H9 (cell line): ENCODE measurements at regions not wholly inside any gene's neighbourhood (a gene's known extent, or its start where the extent isn't known, plus 50 kb on each side); places are given as distances from the start of the nearest gene placed in this dataset.

Experiments
- DNase-seq: peaks from one replicate; pipeline ENCODE4 v3.0.0-alpha.2; 2017
- H2AFZ ChIP-seq: one replicate; pipeline ENCODE4 v1.6.1; 2013; ENCODE audit warnings: mild to moderate bottlenecking, low read length, control low read depth, moderate library complexity
- H2AK5ac ChIP-seq: 2 replicates; pipeline ENCODE4 v1.6.1; 2013; ENCODE audit warnings: low read length, control low read depth, mixed read lengths; ENCODE audit not compliant: insufficient read length
- H2BK120ac ChIP-seq: one replicate; pipeline ENCODE4 v1.6.1; 2013; ENCODE audit warnings: low read depth, mild to moderate bottlenecking, low read length, control low read depth, inconsistent platforms; ENCODE audit not compliant: poor library complexity, severe bottlenecking
- H2BK12ac ChIP-seq: 2 replicates; pipeline ENCODE4 v1.6.1; 2013; ENCODE audit warnings: low read length, control low read depth, mixed read lengths, low read depth; ENCODE audit not compliant: insufficient read length
- H2BK15ac ChIP-seq: 2 replicates; pipeline ENCODE4 v1.6.1; 2013; ENCODE audit warnings: low read depth, low read length, control low read depth
- H2BK20ac ChIP-seq: one replicate; pipeline ENCODE4 v1.6.1; 2013; ENCODE audit warnings: low read depth, mild to moderate bottlenecking, low read length, control low read depth, inconsistent platforms; ENCODE audit not compliant: poor library complexity, severe bottlenecking
- H2BK5ac ChIP-seq: 2 replicates; pipeline ENCODE4 v1.6.1; 2013; ENCODE audit warnings: low read length, control low read depth, mixed read lengths; ENCODE audit not compliant: insufficient read length
- H3K14ac ChIP-seq: 2 replicates; pipeline ENCODE4 v1.6.1; 2013; ENCODE audit warnings: low read length, control low read depth; ENCODE audit not compliant: insufficient read depth
- H3K18ac ChIP-seq: 2 replicates; pipeline ENCODE4 v1.6.1; 2013; ENCODE audit warnings: low read depth, mild to moderate bottlenecking, mixed read lengths, low read length, control low read depth; ENCODE audit not compliant: insufficient read length
- H3K23ac ChIP-seq: 2 replicates; pipeline ENCODE4 v1.6.1; 2013; ENCODE audit warnings: low read length, control low read depth, mixed read lengths, low read depth; ENCODE audit not compliant: insufficient read length
- H3K23me2 ChIP-seq: 2 replicates; pipeline ENCODE4 v1.6.1; 2013; ENCODE audit warnings: low read depth, mild to moderate bottlenecking, mixed read lengths, low read length, control low read depth; ENCODE audit not compliant: insufficient read length, poor library complexity, severe bottlenecking
- H3K27ac ChIP-seq: 2 replicates; pipeline ENCODE4 v1.5.1; 2013; ENCODE audit warnings: low read length, control low read depth, mixed read lengths, low read depth; ENCODE audit not compliant: insufficient read length
- H3K27me3 ChIP-seq: 2 replicates; pipeline ENCODE4 v1.6.1; 2013; ENCODE audit warnings: low read length, control low read depth, inconsistent platforms; ENCODE audit not compliant: insufficient read depth
- H3K4ac ChIP-seq: 2 replicates; pipeline ENCODE4 v1.6.1; 2013; ENCODE audit warnings: low read depth, mild to moderate bottlenecking, control low read depth, inconsistent platforms, low read length, moderate library complexity
- H3K4me1 ChIP-seq: 2 replicates; pipeline ENCODE4 v1.6.1; 2013; ENCODE audit warnings: low read length, control low read depth, inconsistent platforms; ENCODE audit not compliant: insufficient read depth
- H3K4me2 ChIP-seq: 2 replicates; pipeline ENCODE4 v1.6.1; 2013; ENCODE audit warnings: low read length, control low read depth, mixed read lengths; ENCODE audit not compliant: insufficient read length, insufficient read depth
- H3K56ac ChIP-seq: 2 replicates; pipeline ENCODE4 v1.6.1; 2013; ENCODE audit warnings: low read depth, mild to moderate bottlenecking, mixed read lengths, low read length, control low read depth; ENCODE audit not compliant: insufficient read length
- H3K79me1 ChIP-seq: 2 replicates; pipeline ENCODE4 v1.6.1; 2013; ENCODE audit warnings: low read depth, mild to moderate bottlenecking, moderate library complexity, low read length, control low read depth, inconsistent platforms; ENCODE audit not compliant: insufficient read depth, poor library complexity, severe bottlenecking
- H3K79me2 ChIP-seq: 2 replicates; pipeline ENCODE4 v1.6.1; 2013; ENCODE audit warnings: low read length, control low read depth, inconsistent platforms; ENCODE audit not compliant: insufficient read depth
- H3K9ac ChIP-seq: 2 replicates; pipeline ENCODE4 v1.6.1; 2013; ENCODE audit warnings: low read length, control low read depth, mixed read lengths; ENCODE audit not compliant: insufficient read length; ENCODE audit errors: extremely low read depth
- H3K9me3 ChIP-seq: one replicate; pipeline ENCODE4 v1.6.1; 2013; ENCODE audit warnings: low read depth, low read length, inconsistent platforms; ENCODE audit not compliant: control insufficient read depth
- H3T11ph ChIP-seq: one replicate; pipeline ENCODE4 v1.6.1; 2013; ENCODE audit warnings: mild to moderate bottlenecking, low read length, control low read depth, inconsistent platforms
- H4K20me1 ChIP-seq: one replicate; pipeline ENCODE4 v1.6.1; 2013; ENCODE audit not compliant: control insufficient read depth, insufficient read length, insufficient read depth
- H4K5ac ChIP-seq: 2 replicates; pipeline ENCODE4 v1.6.1; 2013; ENCODE audit warnings: low read depth, mild to moderate bottlenecking, mixed read lengths, low read length, control low read depth; ENCODE audit not compliant: insufficient read length
- H4K8ac ChIP-seq: replicated peaks from 2 replicates; pipeline ENCODE4 v1.6.1; 2013; ENCODE audit warnings: low read length, control low read depth, mixed read lengths, low read depth; ENCODE audit not compliant: insufficient read length
- H4K91ac ChIP-seq: 2 replicates; pipeline ENCODE4 v1.6.1; 2013; ENCODE audit warnings: low read depth, mild to moderate bottlenecking, moderate library complexity, mixed read lengths, low read length, control low read depth; ENCODE audit not compliant: insufficient read length
- H3K27ac Mint-ChIP-seq, 3 experiments: 2 replicates in 2 of 3; 3 replicates in 1 of 3; pipeline ENCODE4 v1.8.0; 2020 to 2021; ENCODE audit warnings: mixed read lengths in 3 of 3, mild to moderate bottlenecking in 1 of 3, moderate library complexity in 1 of 3
- H3K27me3 Mint-ChIP-seq: 2 replicates; pipeline ENCODE4 v1.8.0; 2021; ENCODE audit warnings: low read depth, mild to moderate bottlenecking, moderate library complexity, mixed read lengths
- H3K36me3 Mint-ChIP-seq, 3 experiments: 2 replicates in 2 of 3; 3 replicates in 1 of 3; pipeline ENCODE4 v1.8.0; 2020 to 2021; ENCODE audit warnings: low read depth in 3 of 3, mixed read lengths in 3 of 3; ENCODE audit not compliant: insufficient read depth in 1 of 3
- H3K4me1 Mint-ChIP-seq, 2 experiments: 2 replicates each; pipeline ENCODE4 v1.8.0; 2020; ENCODE audit warnings: mixed read lengths in 2 of 2
- H3K4me3 Mint-ChIP-seq, 2 experiments: 2 replicates in 1 of 2; 3 replicates in 1 of 2; pipeline ENCODE4 v1.8.0; 2020 to 2021; ENCODE audit warnings: mild to moderate bottlenecking in 2 of 2, mixed read lengths in 2 of 2, moderate library complexity in 1 of 2
- H3K9me3 Mint-ChIP-seq, 2 experiments: 2 replicates in 1 of 2; 3 replicates in 1 of 2; pipeline ENCODE4 v1.8.0; 2020; ENCODE audit warnings: mild to moderate bottlenecking in 2 of 2, mixed read lengths in 2 of 2, moderate library complexity in 1 of 2
- WGBS: extraction: QIAGEN DNeasy Blood & Tissue Kit; methylation state at CpG from one replicate; pipeline ENCODE4 v1.1.7; 2013; ENCODE audit warnings: missing lambda C conversion rate, low lambda C conversion rate, mixed read lengths; ENCODE audit not compliant: insufficient read length; ENCODE audit errors: extremely low coverage; 5-methylcytosine and 5-hydroxymethylcytosine counted together
- TF ChIP-seq, protein P1 (sequence below): fragments of 200-600 bp; sonication (generic); conservative IDR thresholded peaks from 3 replicates; pipeline ENCODE4 v1.8.0; 2021; ENCODE audit warnings: antibody characterized with exemption, mild to moderate bottlenecking

DNA sequence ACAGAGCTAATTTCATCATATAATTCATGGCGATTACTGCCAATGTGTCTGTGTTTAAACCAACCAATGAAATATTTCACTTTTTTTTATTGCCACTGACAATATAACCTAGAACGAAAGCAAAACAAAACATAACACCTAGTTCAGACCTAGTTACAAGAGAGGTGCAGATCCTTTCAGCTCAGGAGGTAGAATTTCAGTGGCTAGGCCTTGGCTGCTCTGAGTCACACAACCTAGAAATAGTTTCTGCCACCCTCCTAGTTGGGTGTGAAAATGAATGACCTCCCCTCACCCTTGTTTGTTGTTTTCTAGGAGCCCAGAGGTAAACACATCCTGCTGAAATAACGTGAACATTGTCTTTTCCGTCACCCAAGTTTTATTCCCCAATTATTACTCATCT is 356.3 kb downstream of the HTR1B start:
- H4K91ac ChIP-seq: no peak overlapping the region
- H3K36me3 Mint-ChIP-seq: no peaks in the 10 kb centered on the region

More for the DNA sequence above, 356.3 kb downstream of the HTR1B start:
- Histone ChIP-seq H3K4ac (no peak overlapping the region), H3K9me3 (no peaks in the 10 kb centered on the region), H4K20me1 (no peaks in the 10 kb centered on the region), H2BK120ac (no peak overlapping the region), H3K23me2 (no peaks in the 10 kb centered on the region), H4K5ac (no peak overlapping the region), H3K23ac (no peak overlapping the region), H3T11ph (no peak overlapping the region), H2BK20ac (no peak overlapping the region), H3K79me2 (no peaks in the 10 kb centered on the region), H3K4me1 (no peaks in the 10 kb centered on the region), H4K8ac (no peak overlapping the region), H3K27me3 (no peaks in the 10 kb centered on the region), H3K79me1 (no peaks in the 10 kb centered on the region), H2BK12ac (no peak overlapping the region), H2BK5ac (no peak overlapping the region), H3K18ac (no peak overlapping the region), H3K9ac (no peak overlapping the region), H3K56ac (no peak overlapping the region), H3K4me2 (no peak overlapping the region), H2BK15ac (no peak overlapping the region), H3K14ac (no peak overlapping the region), H2AFZ (no peak overlapping the region), H3K27ac (no peak overlapping the region), H2AK5ac (no peak overlapping the region)
- no peak for DNase-seq
- TF ChIP-seq, protein P1, sequence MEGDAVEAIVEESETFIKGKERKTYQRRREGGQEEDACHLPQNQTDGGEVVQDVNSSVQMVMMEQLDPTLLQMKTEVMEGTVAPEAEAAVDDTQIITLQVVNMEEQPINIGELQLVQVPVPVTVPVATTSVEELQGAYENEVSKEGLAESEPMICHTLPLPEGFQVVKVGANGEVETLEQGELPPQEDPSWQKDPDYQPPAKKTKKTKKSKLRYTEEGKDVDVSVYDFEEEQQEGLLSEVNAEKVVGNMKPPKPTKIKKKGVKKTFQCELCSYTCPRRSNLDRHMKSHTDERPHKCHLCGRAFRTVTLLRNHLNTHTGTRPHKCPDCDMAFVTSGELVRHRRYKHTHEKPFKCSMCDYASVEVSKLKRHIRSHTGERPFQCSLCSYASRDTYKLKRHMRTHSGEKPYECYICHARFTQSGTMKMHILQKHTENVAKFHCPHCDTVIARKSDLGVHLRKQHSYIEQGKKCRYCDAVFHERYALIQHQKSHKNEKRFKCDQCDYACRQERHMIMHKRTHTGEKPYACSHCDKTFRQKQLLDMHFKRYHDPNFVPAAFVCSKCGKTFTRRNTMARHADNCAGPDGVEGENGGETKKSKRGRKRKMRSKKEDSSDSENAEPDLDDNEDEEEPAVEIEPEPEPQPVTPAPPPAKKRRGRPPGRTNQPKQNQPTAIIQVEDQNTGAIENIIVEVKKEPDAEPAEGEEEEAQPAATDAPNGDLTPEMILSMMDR: no peak
- no CpG with 5 or more reads among the region's 4 CpGs for WGBS
- no peaks in the 10 kb centered on the region; a peak in 1 of 5 replicates for H3K9me3 Mint-ChIP-seq
- peak overlapping the region in 1 of 3 experiments; percentile 2; a peak in 2 of 7 replicates for H3K27ac Mint-ChIP-seq
- no peaks in the 10 kb centered on the region for H3K27me3 Mint-ChIP-seq
- H3K4me1 Mint-ChIP-seq: peaks cover 12 to 13% of the 10 kb centered on the region in 2 experiments
- no peak overlapping the region for H3K4me3 Mint-ChIP-seq
